ENCODE measurements at regions not wholly inside any gene's neighbourhood (a gene's known extent, or its start where the extent isn't known, plus 50 kb on each side); places are given as distances from the start of the nearest gene placed in this dataset.

DNA sequence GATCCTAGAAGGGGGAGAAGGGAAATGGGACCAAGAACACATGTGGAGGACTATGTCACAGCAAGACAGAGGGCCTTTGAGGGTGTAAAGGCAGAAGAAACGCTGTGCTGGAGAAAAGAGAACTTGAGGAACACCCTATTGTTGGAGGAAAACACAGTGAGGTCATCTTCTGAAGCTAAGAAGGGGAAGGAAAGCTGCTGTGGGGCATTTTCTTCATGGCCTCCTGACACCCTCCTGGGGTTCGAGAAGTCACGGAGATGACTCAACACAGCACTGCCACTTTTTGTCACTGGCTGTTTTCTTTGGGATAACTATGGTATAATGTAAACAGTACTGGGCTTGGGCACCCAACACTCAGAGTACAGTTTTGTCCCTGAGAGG is 492.6 kb upstream of the CADM1 start:
- ChIA-PET POLR2A (no interaction called here), CTCF (no interaction called here)
- ATAC-seq (no peak), DNase-seq (ENCODE audit: low read depth in 1 of 2, low spot score in 1 of 2) (no peak), FAIRE-seq (no peak)
- Histone ChIP-seq H3K4me2 (no peak overlapping the region), H3K4me3 (no peak overlapping the region), H3K9me3 (no peaks in the 10 kb centered on the region), H3K4me1 (no peaks in the 10 kb centered on the region), H3K27ac (no peak overlapping the region)
- TF ChIP-seq TFCP2L1 (CRISPR knock-in tag; IDR thresholded peaks at IDR 0.05) (no peak), EHF (CRISPR knock-in tag; IDR thresholded peaks at IDR 0.05) (no peak), MAFK (IDR thresholded peaks at IDR 0.05; ENCODE audit: partially characterized antibody) (no peak), ATOH8 (CRISPR knock-in tag; IDR thresholded peaks at IDR 0.05; ENCODE audit: low read depth) (no peak), MYC (IDR thresholded peaks at IDR 0.05; ENCODE audit: borderline replicate concordance, low read length) (no peak), GATA3 (IDR thresholded peaks at IDR 0.05; ENCODE audit: borderline replicate concordance) (no peak), ZNF302 (CRISPR knock-in tag; IDR thresholded peaks at IDR 0.05) (no peak), SMC3 (IDR thresholded peaks at IDR 0.05) (no peak), HES2 (IDR thresholded peaks at IDR 0.05) (no peak), HOXA7 (CRISPR knock-in tag; IDR thresholded peaks at IDR 0.05) (no peak), REST (IDR thresholded peaks at IDR 0.05) (no peak), HMGXB4 (CRISPR knock-in tag; IDR thresholded peaks at IDR 0.05; ENCODE audit: borderline replicate concordance) (no peak)
- TF ChIP-seq, protein P1, sequence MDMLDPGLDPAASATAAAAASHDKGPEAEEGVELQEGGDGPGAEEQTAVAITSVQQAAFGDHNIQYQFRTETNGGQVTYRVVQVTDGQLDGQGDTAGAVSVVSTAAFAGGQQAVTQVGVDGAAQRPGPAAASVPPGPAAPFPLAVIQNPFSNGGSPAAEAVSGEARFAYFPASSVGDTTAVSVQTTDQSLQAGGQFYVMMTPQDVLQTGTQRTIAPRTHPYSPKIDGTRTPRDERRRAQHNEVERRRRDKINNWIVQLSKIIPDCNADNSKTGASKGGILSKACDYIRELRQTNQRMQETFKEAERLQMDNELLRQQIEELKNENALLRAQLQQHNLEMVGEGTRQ (IDR thresholded peaks at IDR 0.05): no peak
- 0% methylated on average over 3 of the region's 3 CpGs for WGBS (ENCODE audit: missing lambda C conversion rate)

DNA sequence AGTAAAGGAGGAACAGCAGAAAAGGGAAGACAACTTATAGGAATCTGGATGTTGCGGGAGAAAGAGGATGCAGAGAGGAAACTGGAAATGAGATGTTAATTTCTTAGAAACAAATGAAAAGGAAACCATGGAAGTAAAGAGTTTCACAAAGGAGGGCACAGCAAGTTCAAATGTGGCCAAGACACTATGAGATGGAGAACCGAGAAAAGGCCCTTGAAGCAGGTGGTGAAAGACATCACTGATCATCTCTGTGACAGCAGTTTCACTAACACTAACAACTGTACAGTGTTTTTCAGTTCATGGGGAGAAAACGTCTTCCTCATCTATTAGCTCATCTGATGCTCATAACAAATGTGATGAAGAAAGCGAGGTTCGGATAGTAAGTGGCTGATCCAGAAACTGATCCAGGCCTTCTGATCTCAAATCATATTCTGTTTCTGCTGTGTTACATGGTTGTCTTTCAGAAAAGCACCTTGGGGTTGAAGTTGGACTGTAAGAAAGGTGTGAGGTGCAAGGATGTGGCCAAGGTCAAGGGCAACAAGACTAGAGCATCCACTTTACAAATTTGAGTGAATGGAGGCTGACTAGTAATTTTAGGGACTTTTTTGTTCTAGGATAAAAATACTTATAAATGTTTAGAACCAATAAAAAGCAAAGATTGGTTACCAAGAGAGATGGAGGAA is 492.1 kb upstream of the CADM1 start:
- 2% methylated on average over 5 of the region's 5 CpGs for WGBS (ENCODE audit: missing lambda C conversion rate)
- H3K4me2 ChIP-seq: no peak overlapping the region
- ChIA-PET CTCF (no interaction called here), POLR2A (no interaction called here)
- ATAC-seq: no peak
- H3K4me3 ChIP-seq: no peak overlapping the region
- FAIRE-seq: no peak
- H3K27ac ChIP-seq: no peak overlapping the region
- no peaks in the 10 kb centered on the region for H3K4me1 ChIP-seq
- H3K9me3 ChIP-seq: no peaks in the 10 kb centered on the region
- DNase-seq (ENCODE audit: low read depth in 1 of 2, low spot score in 1 of 2): no peak
- TF ChIP-seq HMGXB4 (CRISPR knock-in tag; IDR thresholded peaks at IDR 0.05; ENCODE audit: borderline replicate concordance) (no peak), FOSB (CRISPR knock-in tag; IDR thresholded peaks at IDR 0.05) (no peak), CHD2 (IDR thresholded peaks at IDR 0.05; ENCODE audit: low read length, partially characterized antibody) (no peak), FOSL2 (IDR thresholded peaks at IDR 0.05) (no peak), FOSL2 (CRISPR knock-in tag; IDR thresholded peaks at IDR 0.05) (no peak), KDM5A (IDR thresholded peaks at IDR 0.05) (no peak), HES2 (IDR thresholded peaks at IDR 0.05) (no peak), EP300 (IDR thresholded peaks at IDR 0.05) (no peak), SREBF2 (IDR thresholded peaks at IDR 0.05) (no peak), ZSCAN20 (CRISPR knock-in tag; IDR thresholded peaks at IDR 0.05) (no peak), CTCF (IDR thresholded peaks at IDR 0.05) (no peak), RFX5 (IDR thresholded peaks at IDR 0.05) (no peak), HOXB13 (CRISPR knock-in tag; IDR thresholded peaks at IDR 0.05; ENCODE audit: low read depth) (no peak), MAFK (IDR thresholded peaks at IDR 0.05; ENCODE audit: partially characterized antibody) (no peak), RARB (CRISPR knock-in tag; IDR thresholded peaks at IDR 0.05) (no peak), CBX2 (IDR thresholded peaks at IDR 0.05; ENCODE audit: borderline replicate concordance, low read depth) (no peak)
